GM12874 (cell line): ENCODE measurements at regions not wholly inside any gene's neighbourhood (a gene's known extent, or its start where the extent isn't known, plus 50 kb on each side); places are given as distances from the start of the nearest gene placed in this dataset.

ENCODE experiments used
- TF ChIP-seq, protein P1 (sequence below): IDR thresholded peaks from 2 replicates; pipeline ENCODE4 v1.5.1; 2011; ENCODE audit warnings: low read depth, mild to moderate bottlenecking, control low read depth, low read length, moderate library complexity; ENCODE audit not compliant: insufficient read depth

DNA sequence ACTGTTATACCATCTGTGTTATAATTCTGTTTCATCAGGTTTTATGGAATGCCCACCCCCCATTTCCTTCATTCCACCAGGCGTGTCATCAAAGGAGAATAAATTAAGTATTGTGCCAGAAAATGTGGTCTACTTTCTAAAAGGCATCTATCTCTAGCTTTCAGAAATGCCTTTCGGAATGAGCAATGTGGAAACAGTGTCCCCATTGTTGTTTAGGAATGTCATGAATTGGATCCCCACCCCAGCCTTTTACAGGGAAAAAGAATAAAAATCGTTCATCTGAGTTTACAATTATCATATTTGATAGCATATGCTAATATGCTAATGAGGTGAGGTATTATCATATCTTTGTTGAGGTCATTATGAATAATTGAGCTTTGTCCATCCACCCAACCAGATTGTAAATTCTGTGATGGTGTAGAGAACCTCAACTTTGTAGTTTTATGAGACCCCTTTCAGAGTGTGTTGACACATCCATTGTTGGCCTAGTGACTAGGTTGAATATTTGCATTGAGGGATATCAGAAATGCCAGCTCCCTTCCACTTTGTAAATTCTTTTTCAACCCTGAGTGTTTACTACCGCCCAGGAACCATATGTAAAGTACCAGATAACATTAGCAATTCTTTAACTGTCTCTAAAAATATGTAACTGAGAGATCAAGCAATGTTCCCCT is 56.2 kb upstream of the CCDC160 start:
- TF ChIP-seq, protein P1, sequence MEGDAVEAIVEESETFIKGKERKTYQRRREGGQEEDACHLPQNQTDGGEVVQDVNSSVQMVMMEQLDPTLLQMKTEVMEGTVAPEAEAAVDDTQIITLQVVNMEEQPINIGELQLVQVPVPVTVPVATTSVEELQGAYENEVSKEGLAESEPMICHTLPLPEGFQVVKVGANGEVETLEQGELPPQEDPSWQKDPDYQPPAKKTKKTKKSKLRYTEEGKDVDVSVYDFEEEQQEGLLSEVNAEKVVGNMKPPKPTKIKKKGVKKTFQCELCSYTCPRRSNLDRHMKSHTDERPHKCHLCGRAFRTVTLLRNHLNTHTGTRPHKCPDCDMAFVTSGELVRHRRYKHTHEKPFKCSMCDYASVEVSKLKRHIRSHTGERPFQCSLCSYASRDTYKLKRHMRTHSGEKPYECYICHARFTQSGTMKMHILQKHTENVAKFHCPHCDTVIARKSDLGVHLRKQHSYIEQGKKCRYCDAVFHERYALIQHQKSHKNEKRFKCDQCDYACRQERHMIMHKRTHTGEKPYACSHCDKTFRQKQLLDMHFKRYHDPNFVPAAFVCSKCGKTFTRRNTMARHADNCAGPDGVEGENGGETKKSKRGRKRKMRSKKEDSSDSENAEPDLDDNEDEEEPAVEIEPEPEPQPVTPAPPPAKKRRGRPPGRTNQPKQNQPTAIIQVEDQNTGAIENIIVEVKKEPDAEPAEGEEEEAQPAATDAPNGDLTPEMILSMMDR: no peak

DNA sequence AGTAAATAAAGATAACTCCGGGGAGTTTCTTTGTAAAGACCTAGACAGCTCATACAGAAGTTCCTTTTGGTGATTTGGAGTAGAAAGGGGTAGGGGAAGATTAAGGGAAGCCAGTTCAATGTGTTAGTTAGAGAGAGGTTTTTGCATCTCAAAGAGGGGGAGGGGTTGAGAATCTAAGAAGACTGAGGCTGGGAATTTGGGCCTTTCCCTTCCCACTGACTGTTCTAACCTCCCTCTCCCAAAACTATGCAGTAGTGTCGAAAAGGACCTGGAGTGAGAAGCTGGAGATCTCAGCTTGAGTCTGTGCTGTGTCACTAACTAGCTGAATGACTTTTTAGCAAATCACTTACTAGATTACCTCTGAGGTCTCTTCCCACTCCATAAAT is 55.7 kb upstream of the CCDC160 start:
- TF ChIP-seq, protein P1: no peak

DNA sequence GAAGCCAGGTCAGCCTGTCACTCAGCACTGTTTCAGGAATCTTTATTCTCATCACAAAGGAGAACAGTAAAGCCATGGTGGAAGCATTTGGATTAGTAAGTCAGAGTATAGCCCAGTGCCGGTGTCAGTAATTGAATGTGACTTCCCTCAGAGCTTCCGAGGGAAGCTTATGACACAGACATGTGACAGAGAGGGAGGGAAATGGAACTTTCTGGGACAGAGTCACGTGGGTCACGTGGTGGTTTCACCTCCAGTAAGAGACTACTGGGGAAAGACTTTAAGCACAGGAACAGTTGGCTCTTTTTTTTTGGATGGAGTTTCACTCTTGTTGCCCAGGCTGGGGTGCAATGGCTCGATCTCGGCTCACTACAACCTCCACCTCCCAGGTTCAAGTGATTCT is 53.3 kb upstream of the CCDC160 start:
- TF ChIP-seq, protein P1: no peak

DNA sequence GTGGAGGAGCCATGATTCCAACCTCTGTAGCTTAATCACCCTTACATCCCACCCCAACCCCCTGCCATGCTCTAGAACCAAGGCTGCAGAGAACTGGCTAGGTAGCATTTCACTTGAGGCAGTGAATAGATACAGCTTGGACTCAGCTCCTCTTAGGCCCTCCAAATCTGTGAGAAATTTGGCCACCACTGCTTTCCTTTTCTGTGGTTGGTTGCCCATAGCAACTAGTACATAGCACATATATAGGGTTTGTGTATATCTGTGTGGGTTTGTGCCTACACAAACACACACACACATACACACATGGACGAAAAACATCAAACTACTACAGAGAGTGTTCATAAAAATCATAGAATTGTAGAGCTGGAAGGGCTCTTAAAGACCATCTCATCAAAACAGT is 52.0 kb upstream of the CCDC160 start:
- TF ChIP-seq, protein P1: no peak

DNA sequence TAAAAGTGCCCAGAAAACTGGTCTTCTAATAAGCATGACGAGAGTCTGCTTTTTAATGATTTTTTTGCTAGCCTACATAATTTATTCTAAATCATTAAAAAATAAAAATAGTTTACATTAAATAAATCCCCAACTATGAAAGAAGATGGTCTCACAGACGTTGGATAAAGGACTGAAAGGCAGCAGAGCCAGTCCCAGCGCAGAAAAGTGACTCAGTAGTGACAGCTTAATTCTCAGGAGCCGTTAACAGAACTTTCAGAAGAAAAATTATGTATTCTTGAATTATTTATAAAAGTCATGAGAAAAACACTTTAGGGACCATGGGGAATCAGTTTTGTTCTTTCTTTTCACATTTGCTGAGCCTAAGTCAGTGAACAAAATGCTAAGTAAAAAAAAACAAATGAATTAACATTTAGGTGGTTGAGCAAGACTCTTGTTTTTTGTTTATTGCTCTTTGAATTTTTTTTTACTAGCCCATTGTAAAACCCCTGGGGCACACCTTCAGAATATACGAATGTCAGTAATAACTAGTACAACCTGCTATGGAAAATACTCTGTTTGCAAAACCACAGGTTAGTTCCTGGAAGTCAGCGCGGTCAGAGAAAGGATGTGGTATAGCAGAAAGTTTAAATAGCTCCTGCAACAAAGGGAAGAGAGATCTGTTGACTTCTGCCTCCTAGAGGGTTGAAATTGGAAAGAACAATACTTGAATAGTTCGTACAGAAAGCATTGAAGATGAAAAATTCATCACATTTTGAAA is 50.4 kb upstream of the CCDC160 start:
- TF ChIP-seq, protein P1: no peak
